ENCODE measurements at regions not wholly inside any gene's neighbourhood (a gene's known extent, or its start where the extent isn't known, plus 50 kb on each side); places are given as distances from the start of the nearest gene placed in this dataset.

- Histone ChIP-seq H3K27me3 (ENCODE audit: control insufficient read depth, insufficient read depth, low read length) (no peaks in the 10 kb centered on the region), H3K56ac (ENCODE audit: extremely low read depth, insufficient read depth, low read length) (no peak overlapping the region), H3K9me3 (ENCODE audit: control insufficient read depth, insufficient read depth, low read length) (peaks cover 2% of the 10 kb centered on the region; the same call in 1 of the 2 replicates), H3K4me1 (ENCODE audit: control insufficient read depth, insufficient read depth, low read length) (no peaks in the 10 kb centered on the region), H2BK20ac (ENCODE audit: low read depth, low read length) (no peak overlapping the region), H3K23ac (ENCODE audit: low read depth, low read length) (no peak overlapping the region), H3K9ac (ENCODE audit: low read depth, low read length) (no peak overlapping the region), H3K27ac (ENCODE audit: insufficient read depth, low read length) (no peak overlapping the region), H3K79me1 (ENCODE audit: low read depth in 1 of 2, low read length in 2 of 2) (no peaks in the 10 kb centered on the region), H4K91ac (ENCODE audit: insufficient read depth, low read depth, low read length) (no peak overlapping the region), H3K4ac (ENCODE audit: low read depth, low read length) (no peak overlapping the region), H2AK5ac (ENCODE audit: low read depth, low read length) (no peak overlapping the region), H3K36me3 (ENCODE audit: control insufficient read depth, insufficient read depth, low read length) (no peaks in the 10 kb centered on the region), H2BK15ac (ENCODE audit: low read depth, low read length) (no peak overlapping the region), H3K4me2 (ENCODE audit: low read depth, low read length) (no peak overlapping the region), H3K18ac (ENCODE audit: low read depth, low read length) (no peak overlapping the region), H2BK120ac (ENCODE audit: low read depth, low read length) (no peak overlapping the region), H4K5ac (ENCODE audit: low read depth, low read length) (no peak overlapping the region), H3K14ac (replicated peaks; ENCODE audit: low read depth, low read length) (no peak overlapping the region), H4K8ac (ENCODE audit: low read depth in 2 of 2, low read length in 2 of 2) (no peak overlapping the region), H3K9me1 (ENCODE audit: insufficient read depth, low read length) (no peaks in the 10 kb centered on the region), H4K20me1 (ENCODE audit: insufficient read depth, low read length) (no peaks in the 10 kb centered on the region), H2AFZ (replicated peaks; ENCODE audit: low read length, poor library complexity) (no peak overlapping the region), H2BK5ac (ENCODE audit: low read depth, low read length, poor library complexity, severe bottlenecking) (no peak overlapping the region), H3K4me3 (ENCODE audit: insufficient read depth, low read depth, low read length) (no peak overlapping the region), H2AK9ac (replicated peaks; ENCODE audit: low read depth, low read length, poor library complexity) (no peak overlapping the region)
- ChIA-PET POLR2A (ENCODE audit: unreplicated experiment) (no interaction called here), CTCF (no interaction called here)
- no CpG with 5 or more reads among the region's 4 CpGs for WGBS, 2 experiments (ENCODE audit: extremely low coverage in 2 of 2, insufficient read length in 1 of 2)
- no TSS peak for BruUV-seq (replicated peaks)
- intact Hi-C loops (cut with micrococcal nuclease), result no loop called here
- no peak for ATAC-seq (ENCODE audit: low read depth)
- dilution Hi-C loops (cut with HindIII; ENCODE audit: low sequenced_read_pairs, unreplicated experiment), result no loop called here
- no peak for DNase-seq
- in situ Hi-C loops (cut with MboI; ENCODE audit: low sequenced_read_pairs), result no loop called here
- TF ChIP-seq RCOR1 (IDR thresholded peaks at IDR 0.05; ENCODE audit: insufficient replicate concordance, low read length), result no peak
- TF ChIP-seq MAFK (IDR thresholded peaks at IDR 0.05; ENCODE audit: low read depth, low read length), result peak; percentile 99
Measured at GRCh38 chr2:116769514-116769913, 1045.0 kb upstream of the DDX18 start.
